ENCODE measurements at regions not wholly inside any gene's neighbourhood (a gene's known extent, or its start where the extent isn't known, plus 50 kb on each side); places are given as distances from the start of the nearest gene placed in this dataset.

DNA sequence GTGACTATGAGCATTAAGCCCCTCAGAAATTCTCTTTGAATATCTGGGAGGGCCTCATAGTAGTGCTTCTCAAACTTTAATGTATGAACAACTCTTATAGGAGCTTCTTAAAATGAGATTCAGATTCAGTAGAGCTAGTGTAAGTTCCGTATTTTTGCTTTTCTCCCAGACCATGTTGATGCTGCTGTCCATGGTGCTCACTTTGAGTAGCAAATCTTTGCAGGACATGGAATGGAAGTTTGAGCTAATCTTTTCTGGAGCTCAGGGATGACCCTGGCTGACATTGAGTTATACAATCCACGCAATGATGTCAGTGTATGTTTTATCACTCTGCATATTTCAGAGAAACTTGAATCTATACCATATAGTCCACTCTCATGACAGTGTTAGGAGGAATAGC, 134.2 kb downstream of the OTOL1 start:
- H3K4me3 Mint-ChIP-seq = no peak overlapping the region
- H4K20me1 ChIP-seq (ENCODE audit: control insufficient read depth, insufficient read depth, insufficient read length) = no peaks in the 10 kb centered on the region
- no peak overlapping the region for H3K4ac ChIP-seq (ENCODE audit: low read depth, low read length)
- H3K9me3 Mint-ChIP-seq = peaks cover 4% of the 10 kb centered on the region in 2 experiments; a peak in 3 of 5 replicates
- H2AK5ac ChIP-seq (ENCODE audit: insufficient read length, low read length) = no peak overlapping the region
- H2BK15ac ChIP-seq (ENCODE audit: low read depth, low read length) = no peak overlapping the region
- H3K18ac ChIP-seq (ENCODE audit: insufficient read length, low read depth, low read length) = no peak overlapping the region
- H4K91ac ChIP-seq (ENCODE audit: insufficient read length, low read depth, low read length) = no peak overlapping the region
- no peak overlapping the region for H3K27ac ChIP-seq (ENCODE audit: insufficient read length, low read depth, low read length)
- H3K27me3 ChIP-seq (ENCODE audit: insufficient read depth, low read length) = no peaks in the 10 kb centered on the region
- no peak overlapping the region for H3K14ac ChIP-seq (ENCODE audit: insufficient read depth, low read length)
- no peak overlapping the region for H4K5ac ChIP-seq (ENCODE audit: insufficient read length, low read depth, low read length)
- no peak overlapping the region for H3K4me2 ChIP-seq (ENCODE audit: insufficient read depth, insufficient read length, low read length)
- H3K4me1 Mint-ChIP-seq = peaks cover 37 to 38% of the 10 kb centered on the region in 2 experiments
- no peak for DNase-seq
- peaks cover 0 to 18% (median 8%) of the 10 kb centered on the region in 3 experiments; a peak in 5 of 7 replicates for H3K36me3 Mint-ChIP-seq (ENCODE audit: insufficient read depth in 1 of 3, low read depth in 3 of 3)
- no peak overlapping the region for H3K27ac Mint-ChIP-seq
- no peak overlapping the region for H2BK120ac ChIP-seq (ENCODE audit: low read depth, low read length, poor library complexity, severe bottlenecking)
- TF ChIP-seq CTCF (conservative IDR thresholded peaks at IDR 0.05) = no peak
- H3K23me2 ChIP-seq (ENCODE audit: insufficient read length, low read depth, low read length, poor library complexity, severe bottlenecking) = no peaks in the 10 kb centered on the region
- whole genome bisulfite sequencing (ENCODE audit: extremely low coverage, insufficient read length, low lambda C conversion rate) = no CpG with 5 or more reads among the region's 2 CpGs
- no peak overlapping the region for H3T11ph ChIP-seq (ENCODE audit: low read length)
- no peak overlapping the region for H2AFZ ChIP-seq (ENCODE audit: low read length)
- no peak overlapping the region for H2BK20ac ChIP-seq (ENCODE audit: low read depth, low read length, poor library complexity, severe bottlenecking)
- H2BK5ac ChIP-seq (ENCODE audit: insufficient read length, low read length) = no peak overlapping the region
- no peaks in the 10 kb centered on the region for H3K27me3 Mint-ChIP-seq (ENCODE audit: low read depth)
- H3K9ac ChIP-seq (ENCODE audit: extremely low read depth, insufficient read length, low read length) = no peak overlapping the region
- peaks cover 2% of the 10 kb centered on the region; the same call in 1 of the 2 replicates for H3K4me1 ChIP-seq (ENCODE audit: insufficient read depth, low read length)
- no peak overlapping the region for H4K8ac ChIP-seq (replicated peaks; ENCODE audit: insufficient read length, low read depth, low read length)
- no peaks in the 10 kb centered on the region for H3K79me2 ChIP-seq (ENCODE audit: insufficient read depth, low read length)
- no peak overlapping the region for H3K56ac ChIP-seq (ENCODE audit: insufficient read length, low read depth, low read length)
- no peaks in the 10 kb centered on the region for H3K9me3 ChIP-seq (ENCODE audit: control insufficient read depth, low read depth, low read length)
- no peak overlapping the region for H3K23ac ChIP-seq (ENCODE audit: insufficient read length, low read depth, low read length)
- H2BK12ac ChIP-seq (ENCODE audit: insufficient read length, low read depth, low read length) = no peak overlapping the region
- no peaks in the 10 kb centered on the region for H3K79me1 ChIP-seq (ENCODE audit: insufficient read depth, low read depth, low read length, poor library complexity, severe bottlenecking)

Measured in H9 (cell line).